K562 (cell line): ENCODE measurements at regions not wholly inside any gene's neighbourhood (a gene's known extent, or its start where the extent isn't known, plus 50 kb on each side); places are given as distances from the start of the nearest gene placed in this dataset.

Experiments used
- CTCF ChIP-seq, 3 experiments: IDR thresholded peaks in 2 of 3; conservative IDR thresholded peaks in 1 of 3; 2 replicates each; pipeline ENCODE4 v1.5.1; 2011 to 2012; ENCODE audit warnings: low read length in 3 of 3, mild to moderate bottlenecking in 3 of 3, control low read depth in 2 of 3, improper control_type of control experiment in 1 of 3, inconsistent platforms in 1 of 3, low read depth in 1 of 3, mixed read lengths in 1 of 3, moderate library complexity in 1 of 3; ENCODE audit not compliant: insufficient read depth in 2 of 3
- E2F6 ChIP-seq, 2 experiments: IDR thresholded peaks; 2 replicates each; pipeline ENCODE4 v1.6.1; 2011; ENCODE audit warnings: borderline replicate concordance in 1 of 2, control low read depth in 1 of 2, low read depth in 1 of 2, low read length in 1 of 2, mild to moderate bottlenecking in 1 of 2, mixed read lengths in 1 of 2, moderate library complexity in 1 of 2; ENCODE audit not compliant: insufficient read depth in 1 of 2, insufficient read length in 1 of 2, poor library complexity in 1 of 2, severe bottlenecking in 1 of 2; ENCODE audit errors: extremely low read depth in 1 of 2
- E2F8 ChIP-seq: fragments of 450-650 bp; IDR thresholded peaks from 2 replicates; pipeline ENCODE4 v1.7.1; 2018; ENCODE audit warnings: mild to moderate bottlenecking, low read depth; ENCODE audit not compliant: partially characterized antibody
- ESRRA ChIP-seq: fragments of 450-650 bp; IDR thresholded peaks from 2 replicates; pipeline ENCODE4 v1.6.1; 2014; ENCODE audit warnings: low read depth, mild to moderate bottlenecking, moderate library complexity, borderline replicate concordance
- KLF1 ChIP-seq: fragments of 450-650 bp; IDR thresholded peaks from 2 replicates; pipeline ENCODE4 v1.6.1; 2016; ENCODE audit warnings: missing genetic modification characterization, missing compliant biosample characterization
- POU5F1 ChIP-seq: fragments of 150-350 bp; IDR thresholded peaks from 2 replicates; pipeline ENCODE4 v1.6.1; 2014; ENCODE audit warnings: borderline replicate concordance, low read length, low read depth, mild to moderate bottlenecking; ENCODE audit not compliant: partially characterized antibody
- TAF7 ChIP-seq: fragments of 450-650 bp; IDR thresholded peaks from 2 replicates; pipeline ENCODE4 v1.6.1; 2016; ENCODE audit warnings: missing genetic modification characterization, missing compliant biosample characterization
- ZNF280B ChIP-seq: fragments of 250-450 bp; sonication (Bioruptor Pico); IDR thresholded peaks from 2 replicates; pipeline ENCODE4 v1.5.1; 2021; ENCODE audit warnings: mild to moderate bottlenecking
- ZNF766 ChIP-seq: fragments of 200-800 bp; sonication (Bioruptor generic); conservative IDR thresholded peaks from 2 replicates; pipeline ENCODE4 v1.6.1; 2016; ENCODE audit warnings: missing genetic modification characterization, missing compliant biosample characterization

- no peak for TF ChIP-seq ZNF280B
- TF ChIP-seq TAF7 (tag): no peak
- TF ChIP-seq POU5F1: no peak
- no peak for TF ChIP-seq E2F6 (IDR thresholded peaks at IDR 0.05; ENCODE audit: borderline replicate concordance in 1 of 2, extremely low read depth in 1 of 2, insufficient read depth in 1 of 2, insufficient read length in 1 of 2, low read depth in 1 of 2, low read length in 1 of 2, poor library complexity in 1 of 2, severe bottlenecking in 1 of 2)
- no peak for TF ChIP-seq ZNF766 (CRISPR knock-in tag)
- no peak for TF ChIP-seq ESRRA
- no peak for TF ChIP-seq KLF1
- TF ChIP-seq E2F8: no peak
- no peak for TF ChIP-seq CTCF (IDR thresholded peaks at IDR 0.05 in 2 of 3, conservative IDR thresholded peaks at IDR 0.05 in 1 of 3; ENCODE audit: insufficient read depth in 2 of 3, low read depth in 1 of 3, low read length in 3 of 3)
These were observed 205.7 kb downstream of the DSEL start for GRCh38 chr18:67310826-67311225.
